Trophoblast cell (in vitro differentiated cells and primary cell): ENCODE measurements at regions not wholly inside any gene's neighbourhood (a gene's known extent, or its start where the extent isn't known, plus 50 kb on each side); places are given as distances from the start of the nearest gene placed in this dataset.
"Not testable (repeated sequence)": the region's sequence is repeated elsewhere in the genome, so short reads cannot be mapped to it uniquely, and the experiment has no call there.

Source experiments
- DNase-seq, 2 donors: peaks; one replicate each; pipeline ENCODE4 v3.0.0-alpha.2; 2016
- H2AFZ ChIP-seq: 2 replicates; pipeline ENCODE4 v1.6.1; 2013; ENCODE audit warnings: low read length, moderate library complexity, mild to moderate bottlenecking; ENCODE audit not compliant: insufficient read depth, poor library complexity
- H2AK5ac ChIP-seq: 2 replicates; pipeline ENCODE4 v1.6.1; 2013; ENCODE audit warnings: mild to moderate bottlenecking, low read length
- H2BK120ac ChIP-seq: 2 replicates; pipeline ENCODE4 v1.6.1; 2013; ENCODE audit warnings: low read length, mild to moderate bottlenecking, moderate library complexity; ENCODE audit not compliant: insufficient read depth, poor library complexity
- H2BK12ac ChIP-seq: 2 replicates; pipeline ENCODE4 v1.6.1; 2013; ENCODE audit warnings: mild to moderate bottlenecking, low read length, moderate library complexity
- H2BK5ac ChIP-seq: 2 replicates; pipeline ENCODE4 v1.6.1; 2013; ENCODE audit warnings: low read length, low read depth, moderate library complexity, mild to moderate bottlenecking; ENCODE audit not compliant: poor library complexity
- H3K14ac ChIP-seq: 2 replicates; pipeline ENCODE4 v1.6.1; 2013; ENCODE audit warnings: mild to moderate bottlenecking, low read length
- H3K18ac ChIP-seq: 2 replicates; pipeline ENCODE4 v1.6.1; 2013; ENCODE audit warnings: mild to moderate bottlenecking, low read length
- H3K23ac ChIP-seq: 2 replicates; pipeline ENCODE4 v1.6.1; 2013; ENCODE audit warnings: low read length
- H3K27ac ChIP-seq: 2 replicates; pipeline ENCODE4 v1.5.1; 2013; ENCODE audit warnings: low read depth, mild to moderate bottlenecking, inconsistent platforms, low read length, moderate library complexity
- H3K27me3 ChIP-seq: 2 replicates; pipeline ENCODE4 v1.6.1; 2013; ENCODE audit warnings: inconsistent platforms, mild to moderate bottlenecking, low read length, moderate library complexity; ENCODE audit not compliant: insufficient read depth
- H3K36me3 ChIP-seq, 2 experiments: 1 replicate in 1 of 2; 2 replicates in 1 of 2; pipeline ENCODE4 v1.6.1; 2013; ENCODE audit warnings: low read length in 2 of 2, mild to moderate bottlenecking in 2 of 2, moderate library complexity in 1 of 2; ENCODE audit not compliant: insufficient read depth in 2 of 2, control insufficient read depth in 1 of 2
- H3K4ac ChIP-seq: 2 replicates; pipeline ENCODE4 v1.6.1; 2013; ENCODE audit warnings: low read depth, mild to moderate bottlenecking, low read length, moderate library complexity
- H3K4me1 ChIP-seq, 2 experiments: 1 replicate in 1 of 2; 2 replicates in 1 of 2; pipeline ENCODE4 v1.6.1; 2013; ENCODE audit warnings: low read length in 2 of 2, mild to moderate bottlenecking in 2 of 2, moderate library complexity in 1 of 2; ENCODE audit not compliant: insufficient read depth in 2 of 2, control insufficient read depth in 1 of 2
- H3K4me2 ChIP-seq: 2 replicates; pipeline ENCODE4 v1.6.1; 2013; ENCODE audit warnings: inconsistent platforms, mild to moderate bottlenecking, low read length, moderate library complexity
- H3K4me3 ChIP-seq: 2 replicates; pipeline ENCODE4 v1.5.1; 2013; ENCODE audit warnings: mild to moderate bottlenecking, low read depth, low read length, inconsistent platforms
- H3K79me1 ChIP-seq: one replicate; pipeline ENCODE4 v1.6.1; 2013; ENCODE audit warnings: low read length
- H3K79me2 ChIP-seq: 2 replicates; pipeline ENCODE4 v1.6.1; 2013; ENCODE audit warnings: low read length, mild to moderate bottlenecking; ENCODE audit not compliant: control insufficient read depth, insufficient read depth, poor library complexity
- H3K9ac ChIP-seq: 2 replicates; pipeline ENCODE4 v1.6.1; 2013; ENCODE audit warnings: mild to moderate bottlenecking, low read length
- H3K9me3 ChIP-seq: 2 replicates; pipeline ENCODE4 v1.6.1; 2013; ENCODE audit warnings: low read depth, mild to moderate bottlenecking, control low read depth, inconsistent platforms, low read length; ENCODE audit not compliant: insufficient read depth
- H4K12ac ChIP-seq: 2 replicates; pipeline ENCODE4 v1.6.1; 2013; ENCODE audit warnings: low read depth, mild to moderate bottlenecking, low read length, moderate library complexity
- H4K8ac ChIP-seq: 2 replicates; pipeline ENCODE4 v1.6.1; 2013; ENCODE audit warnings: low read depth, mild to moderate bottlenecking, low read length, moderate library complexity
- H4K91ac ChIP-seq: one replicate; pipeline ENCODE4 v1.6.1; 2013; ENCODE audit warnings: low read depth, mild to moderate bottlenecking, low read length, moderate library complexity
- WGBS: extraction: QIAGEN DNeasy Blood & Tissue Kit; methylation state at CpG from one replicate; pipeline ENCODE4 v1.1.7; 2013; ENCODE audit warnings: missing lambda C conversion rate; ENCODE audit not compliant: insufficient read length, insufficient coverage; ENCODE audit errors: extremely low coverage; 5-methylcytosine and 5-hydroxymethylcytosine counted together

GRCh38 chr6:131460614-131461000 is 112.4 kb upstream of the ARG1 start:
- H3K23ac ChIP-seq, result no peak overlapping the region
- H4K91ac ChIP-seq, result no peak overlapping the region
- H2BK5ac ChIP-seq, result no peak overlapping the region
- H3K9ac ChIP-seq, result no peak overlapping the region
- no peaks in the 10 kb centered on the region for H3K36me3 ChIP-seq
- H3K79me1 ChIP-seq, result no peaks in the 10 kb centered on the region
- no peak overlapping the region for H2AFZ ChIP-seq
- DNase-seq, result no peak
- no peak overlapping the region for H3K4me3 ChIP-seq
- H4K12ac ChIP-seq, result no peak overlapping the region
- no CpG with 5 or more reads among the region's 6 CpGs for WGBS
- H3K14ac ChIP-seq, result no peak overlapping the region
- H3K4me2 ChIP-seq, result no peak overlapping the region
- H2AK5ac ChIP-seq, result no peak overlapping the region
- no peak overlapping the region for H3K18ac ChIP-seq
- no peaks in the 10 kb centered on the region for H3K9me3 ChIP-seq
- H3K27me3 ChIP-seq, result no peaks in the 10 kb centered on the region
- H3K4ac ChIP-seq, result no peak overlapping the region
- H3K27ac ChIP-seq, result no peak overlapping the region
- no peak overlapping the region for H2BK12ac ChIP-seq
- H4K8ac ChIP-seq, result no peak overlapping the region
- H3K79me2 ChIP-seq, result no peaks in the 10 kb centered on the region
- H2BK120ac ChIP-seq, result no peak overlapping the region
- H3K4me1 ChIP-seq, result no peaks in the 10 kb centered on the region

DNA sequence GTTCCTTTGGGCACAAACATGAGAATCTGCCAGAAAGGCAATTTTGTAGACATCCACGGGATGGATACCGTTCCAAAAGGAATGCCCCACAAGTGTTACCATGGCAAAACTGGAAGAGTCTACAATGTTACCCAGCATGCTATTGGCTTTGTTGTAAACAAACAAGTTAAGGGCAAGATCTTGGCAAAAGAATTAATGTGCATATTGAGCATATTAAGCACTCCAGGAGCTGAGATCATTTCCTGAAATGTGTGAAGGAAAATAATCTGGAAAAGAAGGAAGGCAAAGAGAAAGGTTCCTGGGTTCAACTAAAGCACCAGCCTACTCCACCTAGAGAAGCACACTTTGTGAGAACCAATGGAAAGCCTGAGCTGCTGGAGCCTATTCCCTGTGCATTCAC is 103.9 kb upstream of the ARG1 start:
- no peak overlapping the region for H3K18ac ChIP-seq
- DNase-seq, result no peak
- no peak overlapping the region for H3K4me3 ChIP-seq
- no CpG with 5 or more reads among the region's 2 CpGs for WGBS
- H3K79me2 ChIP-seq, result no peaks in the 10 kb centered on the region
- no peaks in the 10 kb centered on the region for H3K4me1 ChIP-seq
- no peak overlapping the region for H2BK120ac ChIP-seq
- no peak overlapping the region for H3K4me2 ChIP-seq
- H2AFZ ChIP-seq, result no peak overlapping the region
- no peak overlapping the region for H3K4ac ChIP-seq
- H3K23ac ChIP-seq, result no peak overlapping the region
- H3K79me1 ChIP-seq, result no peaks in the 10 kb centered on the region
- no peak overlapping the region for H4K8ac ChIP-seq
- no peak overlapping the region for H3K27ac ChIP-seq
- H3K27me3 ChIP-seq, result no peaks in the 10 kb centered on the region
- H2BK12ac ChIP-seq, result no peak overlapping the region
- no peak overlapping the region for H4K91ac ChIP-seq
- H2BK5ac ChIP-seq, result no peak overlapping the region
- H3K14ac ChIP-seq, result no peak overlapping the region
- no peak overlapping the region for H3K9ac ChIP-seq
- H3K36me3 ChIP-seq, result no peaks in the 10 kb centered on the region
- H3K9me3 ChIP-seq, result no peaks in the 10 kb centered on the region
- no peak overlapping the region for H2AK5ac ChIP-seq
- H4K12ac ChIP-seq, result no peak overlapping the region

DNA sequence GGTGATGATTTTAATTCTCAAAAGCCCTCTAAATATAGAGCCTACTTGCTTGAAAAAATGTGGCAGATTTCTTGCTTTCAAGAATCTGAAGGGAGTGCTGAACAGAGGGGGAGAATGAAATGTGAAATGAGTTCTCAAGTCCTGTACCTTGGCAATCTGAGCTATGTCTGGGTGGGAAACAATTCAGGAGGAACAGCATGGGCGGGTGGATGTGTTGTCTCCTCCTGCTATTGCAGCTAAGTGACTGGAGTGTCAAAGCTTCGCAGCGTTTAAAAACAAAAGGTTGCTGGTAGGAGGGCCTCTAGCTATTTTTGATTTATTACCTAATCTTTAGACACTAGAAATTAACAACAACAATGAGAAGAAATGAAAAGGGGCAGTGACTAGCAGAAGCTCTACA is 102.5 kb upstream of the ARG1 start:
- Histone ChIP-seq H4K12ac (no peak overlapping the region), H3K4ac (no peak overlapping the region), H3K23ac (no peak overlapping the region), H3K18ac (no peak overlapping the region), H3K79me2 (no peaks in the 10 kb centered on the region), H3K14ac (no peak overlapping the region), H3K27ac (no peak overlapping the region), H3K4me1 (no peaks in the 10 kb centered on the region), H2AFZ (no peak overlapping the region), H3K4me2 (no peak overlapping the region), H2AK5ac (no peak overlapping the region), H2BK12ac (no peak overlapping the region), H3K9ac (no peak overlapping the region), H2BK120ac (no peak overlapping the region), H3K36me3 (no peaks in the 10 kb centered on the region), H3K4me3 (no peak overlapping the region), H4K91ac (no peak overlapping the region), H3K79me1 (no peaks in the 10 kb centered on the region), H3K27me3 (no peaks in the 10 kb centered on the region), H3K9me3 (no peaks in the 10 kb centered on the region), H4K8ac (no peak overlapping the region), H2BK5ac (no peak overlapping the region)
- DNase-seq, result no peak
- no CpG with 5 or more reads among the region's 3 CpGs for WGBS

- no peak overlapping the region for H3K4me2 ChIP-seq
- no peak overlapping the region for H3K23ac ChIP-seq
- no peak overlapping the region for H2BK12ac ChIP-seq
- no peak overlapping the region for H2BK5ac ChIP-seq
- no peaks in the 10 kb centered on the region for H3K27me3 ChIP-seq
- H4K91ac ChIP-seq, result no peak overlapping the region
- no peak overlapping the region for H3K27ac ChIP-seq
- H3K36me3 ChIP-seq, result no peaks in the 10 kb centered on the region
- H2BK120ac ChIP-seq, result no peak overlapping the region
- no peak overlapping the region for H3K4ac ChIP-seq
- H3K18ac ChIP-seq, result no peak overlapping the region
- no peak overlapping the region for H2AFZ ChIP-seq
- no peak overlapping the region for H4K12ac ChIP-seq
- no peaks in the 10 kb centered on the region for H3K79me2 ChIP-seq
- no peak overlapping the region for H3K4me3 ChIP-seq
- H2AK5ac ChIP-seq, result no peak overlapping the region
- no peak overlapping the region for H4K8ac ChIP-seq
- H3K4me1 ChIP-seq, result no peaks in the 10 kb centered on the region
- no peaks in the 10 kb centered on the region for H3K79me1 ChIP-seq
- no peak overlapping the region for H3K9ac ChIP-seq
- no peak for DNase-seq
- no CpG with 5 or more reads among the region's 3 CpGs for WGBS
- H3K14ac ChIP-seq, result no peak overlapping the region
- H3K9me3 ChIP-seq, result no peaks in the 10 kb centered on the region
Observed at GRCh38 chr6:131471331-131471730, 101.7 kb upstream of the ARG1 start.

DNA sequence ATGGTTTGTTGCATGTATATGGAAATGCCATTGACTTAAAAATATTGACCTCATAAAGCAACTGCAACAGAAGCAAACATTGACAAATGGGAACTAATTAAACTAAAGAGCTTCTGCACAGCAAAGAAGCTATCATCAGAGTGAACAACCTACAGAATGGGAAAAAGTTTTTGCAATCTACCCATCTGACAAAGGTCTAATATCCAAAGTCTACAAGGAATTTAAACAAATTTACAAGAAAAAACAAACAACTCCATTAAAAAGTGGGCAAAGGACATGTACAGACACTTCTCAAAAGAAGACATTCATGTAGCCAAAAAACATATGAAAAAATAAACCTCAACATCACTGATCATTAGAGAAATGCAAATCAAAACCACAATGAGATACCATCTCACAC is 99.7 kb upstream of the ARG1 start:
- not testable (repeated sequence) for H3K9me3 ChIP-seq, H3K36me3 ChIP-seq, H2BK120ac ChIP-seq, H3K14ac ChIP-seq, H4K91ac ChIP-seq, H3K27me3 ChIP-seq, H3K4me3 ChIP-seq, H3K27ac ChIP-seq, H3K79me1 ChIP-seq, H3K9ac ChIP-seq, H2AFZ ChIP-seq, H3K4me2 ChIP-seq, H2BK12ac ChIP-seq, H4K8ac ChIP-seq, H2BK5ac ChIP-seq, H3K4me1 ChIP-seq, H3K18ac ChIP-seq, DNase-seq, H4K12ac ChIP-seq, H3K4ac ChIP-seq, H3K23ac ChIP-seq, H3K79me2 ChIP-seq, H2AK5ac ChIP-seq
